H9 (cell line): ENCODE measurements at regions not wholly inside any gene's neighbourhood (a gene's known extent, or its start where the extent isn't known, plus 50 kb on each side); places are given as distances from the start of the nearest gene placed in this dataset.

Experiments
- DNase-seq: peaks from one replicate; pipeline ENCODE4 v3.0.0-alpha.2; 2017
- H2AFZ ChIP-seq: one replicate; pipeline ENCODE4 v1.6.1; 2013; ENCODE audit warnings: mild to moderate bottlenecking, low read length, control low read depth, moderate library complexity
- H2AK5ac ChIP-seq: 2 replicates; pipeline ENCODE4 v1.6.1; 2013; ENCODE audit warnings: low read length, control low read depth, mixed read lengths; ENCODE audit not compliant: insufficient read length
- H2BK120ac ChIP-seq: one replicate; pipeline ENCODE4 v1.6.1; 2013; ENCODE audit warnings: low read depth, mild to moderate bottlenecking, low read length, control low read depth, inconsistent platforms; ENCODE audit not compliant: poor library complexity, severe bottlenecking
- H2BK12ac ChIP-seq: 2 replicates; pipeline ENCODE4 v1.6.1; 2013; ENCODE audit warnings: low read length, control low read depth, mixed read lengths, low read depth; ENCODE audit not compliant: insufficient read length
- H2BK15ac ChIP-seq: 2 replicates; pipeline ENCODE4 v1.6.1; 2013; ENCODE audit warnings: low read depth, low read length, control low read depth
- H2BK20ac ChIP-seq: one replicate; pipeline ENCODE4 v1.6.1; 2013; ENCODE audit warnings: low read depth, mild to moderate bottlenecking, low read length, control low read depth, inconsistent platforms; ENCODE audit not compliant: poor library complexity, severe bottlenecking
- H2BK5ac ChIP-seq: 2 replicates; pipeline ENCODE4 v1.6.1; 2013; ENCODE audit warnings: low read length, control low read depth, mixed read lengths; ENCODE audit not compliant: insufficient read length
- H3K14ac ChIP-seq: 2 replicates; pipeline ENCODE4 v1.6.1; 2013; ENCODE audit warnings: low read length, control low read depth; ENCODE audit not compliant: insufficient read depth
- H3K18ac ChIP-seq: 2 replicates; pipeline ENCODE4 v1.6.1; 2013; ENCODE audit warnings: low read depth, mild to moderate bottlenecking, mixed read lengths, low read length, control low read depth; ENCODE audit not compliant: insufficient read length
- H3K23ac ChIP-seq: 2 replicates; pipeline ENCODE4 v1.6.1; 2013; ENCODE audit warnings: low read length, control low read depth, mixed read lengths, low read depth; ENCODE audit not compliant: insufficient read length
- H3K23me2 ChIP-seq: 2 replicates; pipeline ENCODE4 v1.6.1; 2013; ENCODE audit warnings: low read depth, mild to moderate bottlenecking, mixed read lengths, low read length, control low read depth; ENCODE audit not compliant: insufficient read length, poor library complexity, severe bottlenecking
- H3K27ac ChIP-seq: 2 replicates; pipeline ENCODE4 v1.5.1; 2013; ENCODE audit warnings: low read length, control low read depth, mixed read lengths, low read depth; ENCODE audit not compliant: insufficient read length
- H3K27me3 ChIP-seq: 2 replicates; pipeline ENCODE4 v1.6.1; 2013; ENCODE audit warnings: low read length, control low read depth, inconsistent platforms; ENCODE audit not compliant: insufficient read depth
- H3K4ac ChIP-seq: 2 replicates; pipeline ENCODE4 v1.6.1; 2013; ENCODE audit warnings: low read depth, mild to moderate bottlenecking, control low read depth, inconsistent platforms, low read length, moderate library complexity
- H3K4me1 ChIP-seq: 2 replicates; pipeline ENCODE4 v1.6.1; 2013; ENCODE audit warnings: low read length, control low read depth, inconsistent platforms; ENCODE audit not compliant: insufficient read depth
- H3K4me2 ChIP-seq: 2 replicates; pipeline ENCODE4 v1.6.1; 2013; ENCODE audit warnings: low read length, control low read depth, mixed read lengths; ENCODE audit not compliant: insufficient read length, insufficient read depth
- H3K56ac ChIP-seq: 2 replicates; pipeline ENCODE4 v1.6.1; 2013; ENCODE audit warnings: low read depth, mild to moderate bottlenecking, mixed read lengths, low read length, control low read depth; ENCODE audit not compliant: insufficient read length
- H3K79me1 ChIP-seq: 2 replicates; pipeline ENCODE4 v1.6.1; 2013; ENCODE audit warnings: low read depth, mild to moderate bottlenecking, moderate library complexity, low read length, control low read depth, inconsistent platforms; ENCODE audit not compliant: insufficient read depth, poor library complexity, severe bottlenecking
- H3K79me2 ChIP-seq: 2 replicates; pipeline ENCODE4 v1.6.1; 2013; ENCODE audit warnings: low read length, control low read depth, inconsistent platforms; ENCODE audit not compliant: insufficient read depth
- H3K9ac ChIP-seq: 2 replicates; pipeline ENCODE4 v1.6.1; 2013; ENCODE audit warnings: low read length, control low read depth, mixed read lengths; ENCODE audit not compliant: insufficient read length; ENCODE audit errors: extremely low read depth
- H3K9me3 ChIP-seq: one replicate; pipeline ENCODE4 v1.6.1; 2013; ENCODE audit warnings: low read depth, low read length, inconsistent platforms; ENCODE audit not compliant: control insufficient read depth
- H3T11ph ChIP-seq: one replicate; pipeline ENCODE4 v1.6.1; 2013; ENCODE audit warnings: mild to moderate bottlenecking, low read length, control low read depth, inconsistent platforms
- H4K20me1 ChIP-seq: one replicate; pipeline ENCODE4 v1.6.1; 2013; ENCODE audit not compliant: control insufficient read depth, insufficient read length, insufficient read depth
- H4K5ac ChIP-seq: 2 replicates; pipeline ENCODE4 v1.6.1; 2013; ENCODE audit warnings: low read depth, mild to moderate bottlenecking, mixed read lengths, low read length, control low read depth; ENCODE audit not compliant: insufficient read length
- H4K8ac ChIP-seq: replicated peaks from 2 replicates; pipeline ENCODE4 v1.6.1; 2013; ENCODE audit warnings: low read length, control low read depth, mixed read lengths, low read depth; ENCODE audit not compliant: insufficient read length
- H4K91ac ChIP-seq: 2 replicates; pipeline ENCODE4 v1.6.1; 2013; ENCODE audit warnings: low read depth, mild to moderate bottlenecking, moderate library complexity, mixed read lengths, low read length, control low read depth; ENCODE audit not compliant: insufficient read length
- H3K27ac Mint-ChIP-seq, 3 experiments: 2 replicates in 2 of 3; 3 replicates in 1 of 3; pipeline ENCODE4 v1.8.0; 2020 to 2021; ENCODE audit warnings: mixed read lengths in 3 of 3, mild to moderate bottlenecking in 1 of 3, moderate library complexity in 1 of 3
- H3K27me3 Mint-ChIP-seq: 2 replicates; pipeline ENCODE4 v1.8.0; 2021; ENCODE audit warnings: low read depth, mild to moderate bottlenecking, moderate library complexity, mixed read lengths
- H3K36me3 Mint-ChIP-seq, 3 experiments: 2 replicates in 2 of 3; 3 replicates in 1 of 3; pipeline ENCODE4 v1.8.0; 2020 to 2021; ENCODE audit warnings: low read depth in 3 of 3, mixed read lengths in 3 of 3; ENCODE audit not compliant: insufficient read depth in 1 of 3
- H3K4me1 Mint-ChIP-seq, 2 experiments: 2 replicates each; pipeline ENCODE4 v1.8.0; 2020; ENCODE audit warnings: mixed read lengths in 2 of 2
- H3K4me3 Mint-ChIP-seq, 2 experiments: 2 replicates in 1 of 2; 3 replicates in 1 of 2; pipeline ENCODE4 v1.8.0; 2020 to 2021; ENCODE audit warnings: mild to moderate bottlenecking in 2 of 2, mixed read lengths in 2 of 2, moderate library complexity in 1 of 2
- H3K9me3 Mint-ChIP-seq, 2 experiments: 2 replicates in 1 of 2; 3 replicates in 1 of 2; pipeline ENCODE4 v1.8.0; 2020; ENCODE audit warnings: mild to moderate bottlenecking in 2 of 2, mixed read lengths in 2 of 2, moderate library complexity in 1 of 2
- WGBS: extraction: QIAGEN DNeasy Blood & Tissue Kit; methylation state at CpG from one replicate; pipeline ENCODE4 v1.1.7; 2013; ENCODE audit warnings: missing lambda C conversion rate, low lambda C conversion rate, mixed read lengths; ENCODE audit not compliant: insufficient read length; ENCODE audit errors: extremely low coverage; 5-methylcytosine and 5-hydroxymethylcytosine counted together
- TF ChIP-seq, protein P1 (sequence below): fragments of 200-600 bp; sonication (generic); conservative IDR thresholded peaks from 3 replicates; pipeline ENCODE4 v1.8.0; 2021; ENCODE audit warnings: antibody characterized with exemption, mild to moderate bottlenecking

DNA sequence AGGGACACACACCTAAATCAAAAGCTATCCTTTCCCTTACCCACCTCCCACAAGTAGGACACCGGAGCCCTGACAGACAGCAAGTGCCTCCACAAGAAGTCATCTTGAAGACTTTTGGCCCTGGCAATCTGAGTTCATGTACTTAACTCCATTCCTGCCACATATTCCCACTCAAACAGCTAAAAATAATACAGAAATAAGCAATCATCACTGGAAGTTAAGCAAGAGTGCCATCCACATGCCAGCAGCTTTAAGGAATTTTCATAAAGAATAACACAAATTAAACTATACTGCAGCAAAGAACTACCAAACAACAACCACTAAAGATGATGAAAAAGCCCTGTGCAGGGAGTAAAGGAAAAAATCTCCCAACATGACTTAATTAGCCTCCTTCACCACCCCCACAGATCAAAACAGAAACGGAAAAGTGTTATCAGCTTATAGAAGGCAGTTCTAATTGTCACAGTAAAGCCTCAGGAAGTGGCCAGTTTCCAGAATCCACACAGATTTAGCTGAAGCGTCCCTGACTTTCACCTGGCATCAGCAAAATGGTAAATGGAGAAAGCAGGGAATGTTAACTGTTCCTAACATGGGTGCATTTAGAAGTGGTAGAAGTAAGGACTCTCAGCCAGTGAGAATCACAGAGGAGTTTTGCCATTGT, 343.9 kb downstream of the TBC1D4 start:
- H3K4me2 ChIP-seq: no peak overlapping the region
- no peak for DNase-seq
- no peaks in the 10 kb centered on the region for H3K9me3 ChIP-seq
- no peak overlapping the region for H2AK5ac ChIP-seq
- H3K56ac ChIP-seq: no peak overlapping the region
- H4K8ac ChIP-seq: no peak overlapping the region
- no peak overlapping the region for H3K18ac ChIP-seq
- H4K5ac ChIP-seq: no peak overlapping the region
- H2AFZ ChIP-seq: no peak overlapping the region
- WGBS: no CpG with 5 or more reads among the region's 3 CpGs
- no peak overlapping the region for H2BK20ac ChIP-seq
- H3K79me1 ChIP-seq: no peaks in the 10 kb centered on the region
- H2BK5ac ChIP-seq: no peak overlapping the region
- H2BK120ac ChIP-seq: no peak overlapping the region
- H3T11ph ChIP-seq: no peak overlapping the region
- Mint-ChIP-seq H3K27ac (no peak overlapping the region; a peak in 1 of 7 replicates), H3K4me1 (no peaks in the 10 kb centered on the region), H3K36me3 (peaks cover 3 to 15% (median 4%) of the 10 kb centered on the region in 3 experiments; a peak in 6 of 7 replicates), H3K27me3 (no peaks in the 10 kb centered on the region), H3K4me3 (no peak overlapping the region), H3K9me3 (peaks cover 23 to 36% of the 10 kb centered on the region in 2 experiments)
- no peak overlapping the region for H3K23ac ChIP-seq
- H3K14ac ChIP-seq: no peak overlapping the region
- H3K27ac ChIP-seq: no peak overlapping the region
- H2BK15ac ChIP-seq: no peak overlapping the region
- H4K20me1 ChIP-seq: no peaks in the 10 kb centered on the region
- no peak overlapping the region for H3K4ac ChIP-seq
- TF ChIP-seq, protein P1, sequence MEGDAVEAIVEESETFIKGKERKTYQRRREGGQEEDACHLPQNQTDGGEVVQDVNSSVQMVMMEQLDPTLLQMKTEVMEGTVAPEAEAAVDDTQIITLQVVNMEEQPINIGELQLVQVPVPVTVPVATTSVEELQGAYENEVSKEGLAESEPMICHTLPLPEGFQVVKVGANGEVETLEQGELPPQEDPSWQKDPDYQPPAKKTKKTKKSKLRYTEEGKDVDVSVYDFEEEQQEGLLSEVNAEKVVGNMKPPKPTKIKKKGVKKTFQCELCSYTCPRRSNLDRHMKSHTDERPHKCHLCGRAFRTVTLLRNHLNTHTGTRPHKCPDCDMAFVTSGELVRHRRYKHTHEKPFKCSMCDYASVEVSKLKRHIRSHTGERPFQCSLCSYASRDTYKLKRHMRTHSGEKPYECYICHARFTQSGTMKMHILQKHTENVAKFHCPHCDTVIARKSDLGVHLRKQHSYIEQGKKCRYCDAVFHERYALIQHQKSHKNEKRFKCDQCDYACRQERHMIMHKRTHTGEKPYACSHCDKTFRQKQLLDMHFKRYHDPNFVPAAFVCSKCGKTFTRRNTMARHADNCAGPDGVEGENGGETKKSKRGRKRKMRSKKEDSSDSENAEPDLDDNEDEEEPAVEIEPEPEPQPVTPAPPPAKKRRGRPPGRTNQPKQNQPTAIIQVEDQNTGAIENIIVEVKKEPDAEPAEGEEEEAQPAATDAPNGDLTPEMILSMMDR: no peak
- H3K4me1 ChIP-seq: no peaks in the 10 kb centered on the region
- H3K9ac ChIP-seq: no peak overlapping the region
- H2BK12ac ChIP-seq: no peak overlapping the region
- H3K79me2 ChIP-seq: no peaks in the 10 kb centered on the region
- no peak overlapping the region for H4K91ac ChIP-seq
- H3K27me3 ChIP-seq: no peaks in the 10 kb centered on the region
- no peaks in the 10 kb centered on the region for H3K23me2 ChIP-seq
